HepG2 (cell line): ENCODE measurements at regions not wholly inside any gene's neighbourhood (a gene's known extent, or its start where the extent isn't known, plus 50 kb on each side); places are given as distances from the start of the nearest gene placed in this dataset.

ENCODE experiments used
- ATAC-seq: fragments of 200-7000 bp; cut with Tn5 transposase; 3 replicates; pipeline ENCODE4 v1.9.1; 2020; ENCODE audit warnings: mild to moderate bottlenecking, moderate library complexity
- BruUV-seq: library from RNA; stranded (reverse); fragments of 400-500 nt; replicated peaks from 2 replicates; lab custom pipeline; 2021; lab: Mats Ljungman, UMichigan
- CTCF ChIA-PET: fragments of 300-600 bp; formaldehyde crosslinking; extraction: SDS; loops from one replicate; lab custom pipeline; 2021; ENCODE audit warnings: low total read pairs, inconsistent platforms, low intra/inter-chr PET ratio; lab: Yijun Ruan, JAX
- POLR2A ChIA-PET: fragments of 350-600 bp; sonication (Branson Sonifier 250); formaldehyde crosslinking; loops from one replicate; lab custom pipeline; 2020; ENCODE audit warnings: antibody characterized with exemption, inconsistent platforms; lab: Yijun Ruan, JAX
- DNase-seq: peaks from one replicate; pipeline ENCODE4 v3.0.0-alpha.2; 2015; ENCODE audit warnings: low spot score
- FAIRE-seq: peaks from 3 replicates; lab custom pipeline; 2011; peaks lifted over from hg19 to GRCh38; lab: Jason Lieb, UNC
- H2AFZ ChIP-seq: one replicate; pipeline ENCODE4 v1.6.1; 2011; ENCODE audit warnings: low read length, inconsistent platforms
- H3K27ac ChIP-seq: fragments of 300-600 bp; 3 replicates; pipeline ENCODE4 v1.8.0; 2011; ENCODE audit warnings: mixed run types, mild to moderate bottlenecking, mixed read lengths, low read length, inconsistent platforms; ENCODE audit not compliant: insufficient read depth; ENCODE audit errors: extremely low read length
- H3K27me3 ChIP-seq, 2 experiments: fragments of 200-600 bp in 1 of 2; 2 replicates in 1 of 2; 3 replicates in 1 of 2; pipeline versions ENCODE4 v1.6.0 to v1.8.0; 2011; ENCODE audit warnings: low read length in 2 of 2, mild to moderate bottlenecking in 2 of 2, moderate library complexity in 2 of 2, inconsistent platforms in 1 of 2; ENCODE audit not compliant: insufficient read depth in 2 of 2, control insufficient read depth in 1 of 2
- H3K36me3 ChIP-seq, 2 experiments: fragments of 200-600 bp in 1 of 2; replicated peaks in 1 of 2; 2 replicates in 1 of 2; 3 replicates in 1 of 2; pipeline versions ENCODE4 v1.5.1 to v1.8.0; 2011; ENCODE audit warnings: low read length in 2 of 2, inconsistent platforms in 1 of 2; ENCODE audit not compliant: insufficient read depth in 2 of 2, control insufficient read depth in 1 of 2
- H3K4me1 ChIP-seq: 2 replicates; pipeline ENCODE4 v1.5.1; 2012; ENCODE audit warnings: low read length, inconsistent platforms; ENCODE audit not compliant: insufficient read depth
- H3K4me2 ChIP-seq: 2 replicates; pipeline ENCODE4 v1.6.0; 2011; ENCODE audit warnings: low read depth, low read length, inconsistent platforms
- H3K4me3 ChIP-seq, 3 experiments: fragments of 200-600 bp in 1 of 3; sonication (generic), shearing (Covaris generic) in 1 of 3; replicated peaks in 1 of 3; 2 replicates each; pipeline ENCODE4 v1.5.1; 2011 to 2016; ENCODE audit warnings: low read length in 3 of 3, inconsistent platforms in 2 of 3, low read depth in 2 of 3, mild to moderate bottlenecking in 2 of 3, control low read depth in 1 of 3, mixed read lengths in 1 of 3; ENCODE audit not compliant: insufficient read depth in 1 of 3
- H3K79me2 ChIP-seq: one replicate; pipeline ENCODE4 v1.6.1; 2011; ENCODE audit warnings: low read length, inconsistent platforms; ENCODE audit not compliant: insufficient read depth
- H3K9ac ChIP-seq: 2 replicates; pipeline ENCODE4 v1.6.0; 2011; ENCODE audit warnings: mild to moderate bottlenecking, low read depth, low read length, inconsistent platforms; ENCODE audit not compliant: insufficient read depth
- H3K9me3 ChIP-seq: 2 replicates; pipeline ENCODE4 v1.5.1; 2012; ENCODE audit warnings: mild to moderate bottlenecking, low read length
- H4K20me1 ChIP-seq: 2 replicates; pipeline ENCODE4 v1.6.0; 2011; ENCODE audit warnings: inconsistent platforms, mild to moderate bottlenecking, low read length, moderate library complexity; ENCODE audit not compliant: insufficient read depth
- DNMT1 ChIP-seq: sonication (generic); formaldehyde crosslinking; IDR thresholded peaks from 2 replicates; pipeline ENCODE4 v1.5.1; 2020; ENCODE audit warnings: mild to moderate bottlenecking, missing genetic modification reagents
- EHMT2 ChIP-seq: fragments of 200-600 bp; sonication (generic); IDR thresholded peaks from 2 replicates; pipeline ENCODE4 v1.7.0; 2017; ENCODE audit warnings: antibody characterized with exemption, low read depth, low read length, borderline replicate concordance
- HOXA3 ChIP-seq: sonication (generic); formaldehyde crosslinking; IDR thresholded peaks from 2 replicates; pipeline ENCODE4 v1.5.0; 2020; ENCODE audit warnings: missing genetic modification reagents
- SNAI1 ChIP-seq: sonication (generic); formaldehyde crosslinking; IDR thresholded peaks from 2 replicates; pipeline ENCODE4 v1.5.0; 2020; ENCODE audit warnings: mild to moderate bottlenecking, missing genetic modification reagents, borderline replicate concordance
- YEATS2 ChIP-seq: sonication (generic); formaldehyde crosslinking; IDR thresholded peaks from 2 replicates; pipeline ENCODE4 v1.4.0; 2020; ENCODE audit warnings: missing genetic modification reagents, borderline replicate concordance
- ZMYM4 ChIP-seq: sonication (generic); formaldehyde crosslinking; IDR thresholded peaks from 2 replicates; pipeline ENCODE4 v1.8.1; 2023; ENCODE audit warnings: mild to moderate bottlenecking, missing genetic modification reagents
- ZNF138 ChIP-seq: sonication (generic); formaldehyde crosslinking; IDR thresholded peaks from 2 replicates; pipeline ENCODE4 v1.5.0; 2020; ENCODE audit warnings: mild to moderate bottlenecking, low read depth, missing genetic modification reagents
- ZNF17 ChIP-seq: sonication (generic); formaldehyde crosslinking; IDR thresholded peaks from 2 replicates; pipeline ENCODE4 v1.5.0; 2020; ENCODE audit warnings: mild to moderate bottlenecking, missing genetic modification reagents
- ZNF383 ChIP-seq: sonication (generic); formaldehyde crosslinking; IDR thresholded peaks from 2 replicates; pipeline ENCODE4 v1.4.0; 2020; ENCODE audit warnings: missing genetic modification reagents, mild to moderate bottlenecking, borderline replicate concordance
- ZZZ3 ChIP-seq: sonication (generic); formaldehyde crosslinking; IDR thresholded peaks from 2 replicates; pipeline ENCODE4 v1.4.0; 2020; ENCODE audit warnings: missing genetic modification reagents, mild to moderate bottlenecking, borderline replicate concordance
- WGBS: methylation state at CpG from one replicate; pipeline ENCODE4 v1.1.6; 2017; ENCODE audit warnings: low lambda C conversion rate; 5-methylcytosine and 5-hydroxymethylcytosine counted together
- in situ Hi-C: cut with HindIII; loops from 2 replicates; pipeline ENCODE4 v1.10.0; 2017; ENCODE audit warnings: low pct_unique_long_range_greater_than_20kb; ENCODE audit not compliant: extremely low pct_ligation_motif_present
- intact Hi-C: fragments of 100-400 bp; cut with micrococcal nuclease; formaldehyde crosslinking; loops from one replicate; pipeline ENCODE4 v1.10.0; 2022; ENCODE audit not compliant: unreplicated experiment
- TF ChIP-seq, protein P1 (sequence below): sonication (generic); formaldehyde crosslinking; IDR thresholded peaks from 2 replicates; pipeline ENCODE4 v1.8.0; 2022; ENCODE audit warnings: missing genetic modification reagents, mild to moderate bottlenecking, inconsistent platforms, borderline replicate concordance
- TF ChIP-seq, protein P2 (sequence below): conservative IDR thresholded peaks from 2 replicates; pipeline ENCODE4 v1.6.1; 2018; ENCODE audit warnings: missing genetic modification reagents
- TF ChIP-seq, protein P3 (sequence below): sonication (generic); formaldehyde crosslinking; IDR thresholded peaks from 2 replicates; pipeline ENCODE4 v1.5.0; 2020; ENCODE audit warnings: missing genetic modification reagents

DNA sequence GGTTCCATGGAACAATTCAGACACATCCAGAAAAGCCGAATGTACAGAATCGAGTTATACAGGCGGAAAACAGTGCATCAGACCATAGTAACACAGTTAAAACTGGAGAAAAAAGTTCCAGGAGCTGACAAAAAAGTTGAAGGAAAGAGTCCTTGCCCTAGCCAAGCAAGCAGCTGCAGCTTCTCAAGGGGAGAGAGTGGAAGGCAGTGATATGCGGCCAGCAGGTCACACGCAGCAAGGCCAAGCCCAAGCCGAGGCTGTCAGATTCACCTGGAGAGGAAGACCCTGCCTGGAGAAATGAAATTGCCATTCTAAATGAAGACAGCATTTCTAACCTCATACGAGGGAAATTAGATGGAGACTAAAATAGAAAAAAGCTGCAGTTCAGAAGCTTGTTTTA is 55.8 kb downstream of the RGS12 start:
- in situ Hi-C loops (loop anchor here (5.0 kb wide), 1 partner anchor 99 kb away; no protein-coding TSS in a partner anchor), intact Hi-C loops (no loop called here)
- no peak overlapping the region for H3K27ac ChIP-seq
- WGBS, result 96% methylated on average over 7 of the region's 7 CpGs
- CTCF ChIA-PET, result no interaction called here
- FAIRE-seq (no peak), ATAC-seq (no peak), DNase-seq (no peak)
- peaks cover 3 to 4% of the 10 kb centered on the region in 2 experiments; a peak in 2 of 5 replicates for H3K36me3 ChIP-seq
- H3K4me1 ChIP-seq, result peaks cover 20% of the 10 kb centered on the region
- no peaks in the 10 kb centered on the region for H4K20me1 ChIP-seq
- BruUV-seq, result no TSS peak
- no peak overlapping the region for H3K4me3 ChIP-seq
- peaks cover 6% of the 10 kb centered on the region for H3K79me2 ChIP-seq
- POLR2A ChIA-PET, result no interaction called here
- H3K9ac ChIP-seq, result no peak overlapping the region
- H3K9me3 ChIP-seq, result peaks cover 20% of the 10 kb centered on the region
- TF ChIP-seq SNAI1 (no peak), DNMT1 (CRISPR knock-in tag) (no peak), HOXA3 (CRISPR knock-in tag) (no peak), ZNF383 (CRISPR knock-in tag) (no peak), ZNF138 (CRISPR knock-in tag) (no peak), ZNF17 (CRISPR knock-in tag) (no peak), ZZZ3 (CRISPR knock-in tag) (no peak), ZMYM4 (CRISPR knock-in tag) (no peak), EHMT2 (no peak), YEATS2 (CRISPR knock-in tag) (no peak)
- TF ChIP-seq, protein P1, sequence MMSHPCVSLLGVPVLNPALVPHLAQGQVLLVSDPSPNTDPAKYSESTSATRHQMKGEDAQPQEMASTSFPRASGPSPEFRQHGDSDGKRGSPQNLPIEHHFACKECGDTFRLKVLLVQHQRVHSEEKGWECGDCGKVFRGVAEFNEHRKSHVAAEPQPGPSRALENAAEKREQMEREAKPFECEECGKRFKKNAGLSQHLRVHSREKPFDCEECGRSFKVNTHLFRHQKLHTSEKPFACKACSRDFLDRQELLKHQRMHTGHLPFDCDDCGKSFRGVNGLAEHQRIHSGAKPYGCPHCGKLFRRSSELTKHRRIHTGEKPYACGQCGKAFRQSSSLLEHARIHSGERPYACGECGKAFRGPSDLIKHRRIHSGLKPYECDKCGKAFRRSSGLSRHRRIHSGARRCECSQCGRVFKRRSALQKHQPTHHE (CRISPR knock-in tag), result no peak
- TF ChIP-seq, protein P2, sequence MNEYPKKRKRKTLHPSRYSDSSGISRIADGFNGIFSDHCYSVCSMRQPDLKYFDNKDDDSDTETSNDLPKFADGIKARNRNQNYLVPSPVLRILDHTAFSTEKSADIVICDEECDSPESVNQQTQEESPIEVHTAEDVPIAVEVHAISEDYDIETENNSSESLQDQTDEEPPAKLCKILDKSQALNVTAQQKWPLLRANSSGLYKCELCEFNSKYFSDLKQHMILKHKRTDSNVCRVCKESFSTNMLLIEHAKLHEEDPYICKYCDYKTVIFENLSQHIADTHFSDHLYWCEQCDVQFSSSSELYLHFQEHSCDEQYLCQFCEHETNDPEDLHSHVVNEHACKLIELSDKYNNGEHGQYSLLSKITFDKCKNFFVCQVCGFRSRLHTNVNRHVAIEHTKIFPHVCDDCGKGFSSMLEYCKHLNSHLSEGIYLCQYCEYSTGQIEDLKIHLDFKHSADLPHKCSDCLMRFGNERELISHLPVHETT (CRISPR knock-in tag), result no peak
- TF ChIP-seq, protein P3, sequence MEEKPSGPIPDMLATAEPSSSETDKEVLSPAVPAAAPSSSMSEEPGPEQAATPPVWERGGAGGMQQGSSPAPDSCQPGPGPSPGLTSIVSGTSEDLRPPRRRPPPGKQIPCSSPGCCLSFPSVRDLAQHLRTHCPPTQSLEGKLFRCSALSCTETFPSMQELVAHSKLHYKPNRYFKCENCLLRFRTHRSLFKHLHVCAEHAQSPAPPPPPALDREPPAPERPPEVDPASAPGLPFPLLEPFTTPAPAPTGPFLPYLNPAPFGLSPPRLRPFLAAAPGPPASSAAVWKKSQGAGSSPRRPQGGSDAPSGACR (CRISPR knock-in tag), result no peak
- no peak overlapping the region for H2AFZ ChIP-seq
- no peak overlapping the region for H3K4me2 ChIP-seq
- H3K27me3 ChIP-seq, result no peaks in the 10 kb centered on the region
